ENCODE measurements at regions not wholly inside any gene's neighbourhood (a gene's known extent, or its start where the extent isn't known, plus 50 kb on each side); places are given as distances from the start of the nearest gene placed in this dataset.

DNA sequence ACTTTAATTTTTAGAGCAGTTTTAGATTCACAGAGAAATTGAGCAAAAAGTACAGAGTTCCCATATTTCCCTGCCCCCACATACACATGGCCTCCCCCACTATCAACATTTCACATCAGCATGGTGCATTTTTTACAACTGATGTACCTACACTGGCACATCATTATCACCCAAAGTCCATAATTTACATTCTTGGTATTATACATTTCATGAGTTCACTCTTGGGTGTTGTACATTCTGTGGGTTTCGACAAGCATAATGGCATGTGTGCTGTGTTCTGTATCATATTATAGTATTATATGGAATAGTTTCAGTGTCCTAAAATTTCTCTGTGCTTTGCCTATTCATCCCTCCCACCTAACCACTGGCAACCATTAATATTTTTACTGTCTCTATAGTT is 419.8 kb upstream of the THBS1 start:
- DNase-seq: no peak

DNA sequence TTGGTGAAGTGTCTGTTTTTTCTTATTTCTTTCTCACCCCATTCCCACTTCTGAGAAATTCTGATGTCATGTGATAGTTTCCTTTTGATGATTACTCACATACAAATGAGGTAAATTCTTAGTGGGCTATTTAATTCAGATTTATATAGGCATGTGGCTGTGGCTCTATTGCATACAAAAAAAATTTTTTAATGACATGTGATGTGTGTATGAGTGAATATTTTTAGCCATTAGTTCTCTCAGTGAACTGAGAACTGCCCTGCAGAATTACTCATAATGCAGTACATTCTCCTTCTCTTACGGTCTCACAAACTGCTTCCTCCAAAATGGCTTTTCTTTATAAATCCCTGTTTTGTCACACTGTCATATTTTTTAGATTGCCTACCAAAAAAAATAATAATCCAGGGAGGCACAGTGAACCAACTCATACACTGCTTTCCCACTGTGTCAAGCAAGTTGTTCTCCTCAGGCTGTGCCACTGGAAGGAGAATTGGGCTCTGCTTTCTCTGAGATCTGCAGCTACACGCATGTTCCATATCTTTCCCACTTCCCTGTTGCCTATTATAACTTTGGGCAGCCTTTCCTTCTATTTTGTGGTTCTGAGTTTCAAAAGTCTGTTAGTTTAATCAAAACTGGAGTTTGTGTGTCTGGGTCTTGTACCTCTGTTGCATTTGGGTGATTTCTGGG is 415.7 kb upstream of the THBS1 start:
- no peak for DNase-seq

DNA sequence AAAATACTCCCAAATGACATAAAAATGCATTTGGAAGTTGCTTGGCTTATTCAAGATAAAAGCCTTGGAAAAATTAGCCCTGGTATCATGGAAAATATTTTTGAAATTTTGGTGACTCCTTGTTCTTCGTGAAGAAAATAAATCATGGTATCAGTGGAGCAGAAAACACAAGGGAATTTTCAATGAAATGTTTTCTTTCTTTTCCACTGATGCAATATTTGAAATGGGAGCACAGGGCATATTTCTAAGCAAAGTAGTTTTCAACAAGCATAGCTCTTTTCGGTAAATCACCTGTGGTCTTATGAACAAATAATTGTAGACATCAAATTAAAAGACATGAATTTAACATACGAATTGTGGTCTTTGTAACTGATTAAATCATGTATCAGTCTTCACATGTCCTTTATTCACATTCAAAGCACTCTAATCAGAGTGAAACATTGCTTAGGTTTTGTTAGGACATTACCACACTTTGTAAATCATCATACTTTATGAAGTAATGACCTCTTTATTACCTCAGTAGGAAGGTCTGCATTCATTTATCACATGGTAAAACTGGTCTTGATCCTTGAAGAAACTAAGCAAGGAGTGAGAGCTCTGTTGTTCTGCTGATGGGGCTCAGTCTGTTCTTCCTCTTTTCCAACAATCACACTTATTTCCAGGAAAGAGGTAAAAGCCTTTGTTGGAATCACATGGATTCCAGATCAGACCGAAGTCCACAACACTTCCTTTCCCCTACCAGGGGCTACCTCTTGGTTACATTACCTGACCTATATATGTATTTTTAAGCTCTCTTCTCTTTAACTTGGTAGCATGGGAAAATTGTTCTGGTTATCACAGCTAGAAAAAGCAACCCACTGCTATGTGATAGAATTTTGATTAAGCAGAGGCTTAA is 413.5 kb upstream of the THBS1 start:
- no peak for DNase-seq

DNA sequence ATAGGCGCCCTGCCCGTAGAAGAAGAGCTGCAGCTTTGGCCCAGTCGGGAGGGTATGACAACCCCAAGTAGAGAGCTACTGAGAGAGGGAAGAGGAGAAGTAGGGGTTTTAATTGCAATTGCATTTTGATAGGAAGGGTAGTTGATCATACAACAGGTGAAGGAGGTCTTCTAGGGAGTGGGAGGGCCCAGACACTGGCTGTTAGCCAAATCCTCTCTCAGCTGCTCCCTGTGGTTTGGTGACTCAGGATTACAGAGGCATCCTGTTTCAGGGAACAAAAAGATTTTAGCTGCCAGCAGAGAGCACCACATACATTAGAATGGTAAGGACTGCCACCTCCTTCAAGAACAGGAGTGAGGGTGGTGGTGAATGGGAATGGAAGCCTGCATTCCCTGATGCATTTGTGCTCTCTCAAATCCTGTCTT is 408.9 kb upstream of the THBS1 start:
- peak; percentile 14 for DNase-seq

DNA sequence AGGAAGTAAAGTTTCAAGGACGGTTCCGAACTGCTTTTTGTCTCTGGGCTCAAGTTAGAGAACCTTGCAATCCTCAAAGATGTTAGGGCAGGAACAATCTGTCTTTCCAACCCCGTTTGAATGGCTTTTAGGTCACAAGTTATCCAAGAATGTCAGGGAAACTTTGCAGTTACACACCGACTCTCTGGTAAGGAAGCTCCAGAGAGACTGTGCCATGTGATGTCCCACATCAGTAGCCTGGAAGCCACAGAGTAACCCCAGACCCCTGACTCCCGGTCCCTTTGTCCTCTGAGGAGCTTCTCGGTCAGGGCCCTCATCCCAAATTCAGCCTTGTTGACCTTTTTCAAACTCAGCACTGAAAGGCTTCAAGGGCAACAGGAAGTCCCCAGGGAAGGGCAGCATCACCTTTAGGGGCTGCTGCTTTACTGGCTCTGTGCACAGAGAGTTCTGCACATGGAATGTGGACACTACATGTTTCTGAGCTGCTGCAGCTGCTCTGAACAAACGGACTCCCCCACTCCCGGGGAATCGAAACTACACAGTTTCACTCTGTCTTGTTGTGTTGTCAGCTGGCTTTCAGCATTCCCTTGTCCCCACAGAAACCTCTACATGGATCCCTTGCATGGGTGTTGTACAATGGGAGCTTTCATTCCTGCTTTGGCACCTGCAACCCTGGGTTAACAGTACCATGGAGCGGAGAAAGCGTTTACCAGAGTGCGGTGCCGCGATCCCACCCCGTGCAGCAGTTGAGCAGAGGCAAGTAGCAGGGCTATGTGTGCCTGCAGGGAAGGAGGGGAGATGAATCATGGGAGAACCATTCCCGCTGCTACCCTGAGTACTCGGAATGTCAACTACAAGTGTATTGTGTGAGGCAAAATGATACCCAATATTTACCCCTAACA is 408.2 kb upstream of the THBS1 start:
- no peak for DNase-seq

DNA sequence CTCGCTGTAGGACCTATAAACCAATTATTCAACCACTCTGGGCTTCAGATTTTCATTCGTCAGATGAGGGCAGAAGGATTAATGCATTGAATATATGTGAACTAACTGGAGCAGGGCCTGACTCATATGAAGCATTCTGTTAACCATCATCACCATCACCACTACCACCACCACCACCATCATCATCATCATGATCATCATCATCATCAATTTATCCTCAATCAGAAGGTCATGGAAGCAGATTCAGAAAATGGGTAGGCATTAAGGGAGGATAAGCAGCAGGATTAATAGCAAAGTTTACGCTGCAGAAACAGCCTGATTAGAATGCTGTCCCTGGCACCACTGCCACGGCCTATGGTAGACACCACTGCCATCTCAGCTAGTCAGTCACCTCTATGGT is 407.5 kb upstream of the THBS1 start:
- DNase-seq: no peak

DNA sequence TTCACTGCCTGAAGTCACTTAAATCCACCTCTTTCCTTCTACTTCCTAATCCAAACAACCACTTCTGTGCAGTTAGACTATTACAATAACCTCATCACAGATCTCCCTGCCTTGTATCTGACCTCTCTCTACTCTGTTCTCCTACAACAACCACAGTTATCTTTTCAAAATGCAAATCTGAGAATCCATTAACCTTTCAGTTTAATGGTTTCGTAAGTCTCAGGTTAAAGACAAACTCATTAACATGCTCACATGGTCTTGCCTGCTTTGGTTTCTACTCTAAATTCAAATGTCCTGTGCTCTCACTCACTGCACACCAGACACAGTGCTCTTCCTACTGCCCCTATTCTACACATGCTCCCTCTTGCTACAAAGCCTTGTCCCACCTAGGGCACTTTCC is 406.5 kb upstream of the THBS1 start:
- no peak for DNase-seq

DNA sequence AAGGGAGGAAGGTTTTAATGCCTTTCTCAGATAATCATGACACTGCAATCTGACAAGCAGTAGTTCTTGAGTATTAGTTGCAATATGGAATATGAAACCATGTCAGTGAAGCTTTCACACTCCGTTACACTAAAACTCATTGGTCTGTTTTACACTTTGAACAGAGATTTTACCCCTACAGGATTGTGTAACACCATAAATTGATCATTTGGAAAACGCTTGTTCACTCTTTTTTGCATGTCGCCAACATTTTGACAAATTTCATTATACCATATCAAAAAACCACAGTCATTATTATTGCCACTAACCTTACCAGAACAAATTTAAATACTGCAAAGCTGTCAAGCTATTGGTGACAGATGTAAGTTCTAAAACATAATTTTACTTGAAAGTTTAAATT is 404.8 kb upstream of the THBS1 start:
- no peak for DNase-seq

DNA sequence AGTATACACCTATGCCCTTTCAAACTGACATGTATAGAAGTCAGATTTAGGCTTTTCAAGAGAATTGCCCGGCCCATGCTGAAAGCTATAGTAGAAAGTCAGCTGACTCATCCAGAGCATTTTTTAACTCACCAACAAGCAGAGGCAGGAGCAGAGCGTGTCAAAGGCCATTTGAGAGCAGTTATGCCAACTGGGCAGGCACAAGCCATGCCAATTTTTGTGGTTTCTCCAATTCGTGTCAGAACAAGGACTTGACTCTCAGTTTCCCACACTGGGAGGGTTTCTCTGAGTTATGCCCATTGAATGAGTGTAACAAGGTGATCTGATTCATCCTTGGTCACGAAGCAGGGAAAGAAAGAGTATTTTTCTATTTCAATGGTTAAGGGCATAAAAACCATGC is 403.3 kb upstream of the THBS1 start:
- DNase-seq: no peak

DNA sequence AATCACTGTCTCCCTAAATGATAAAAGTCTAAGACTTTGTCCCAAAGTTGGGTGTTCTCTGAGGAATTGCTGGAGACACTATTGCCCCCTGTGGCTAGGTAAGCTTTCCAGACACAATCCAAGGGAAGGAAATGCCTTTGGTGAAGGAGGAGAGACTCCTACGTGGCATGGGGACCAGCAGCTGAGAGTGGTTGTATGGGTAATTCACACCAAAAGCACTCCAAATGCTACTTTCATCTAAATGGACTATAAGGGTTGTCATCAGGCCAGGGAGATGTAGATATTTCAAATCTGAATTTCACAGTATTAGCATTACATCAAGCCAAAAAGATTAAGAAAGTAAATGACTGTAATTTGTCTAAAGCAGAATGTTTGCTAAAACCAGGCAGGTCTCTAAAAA is 400.8 kb upstream of the THBS1 start:
- DNase-seq: no peak

DNA sequence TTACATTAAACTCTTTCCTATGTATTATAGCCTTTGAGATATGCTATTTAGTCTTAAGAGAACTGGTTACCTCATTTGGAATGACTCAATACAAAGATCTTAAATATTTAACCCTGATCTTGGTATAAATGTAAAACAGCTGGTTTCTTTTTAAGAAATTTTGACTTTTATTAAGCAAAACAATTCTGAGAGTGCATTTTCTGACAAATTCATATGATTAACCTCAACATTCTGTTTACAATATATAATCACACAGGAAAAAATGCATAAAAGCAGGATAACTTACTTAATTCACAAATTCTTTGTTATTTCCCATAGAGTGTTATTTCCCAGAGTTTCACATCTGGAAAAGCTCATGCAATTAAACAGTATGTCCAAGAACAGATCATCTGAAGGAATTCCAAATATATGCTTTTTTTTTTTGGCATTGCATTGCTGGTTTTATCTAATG is 400.4 kb upstream of the THBS1 start:
- no peak for DNase-seq

DNA sequence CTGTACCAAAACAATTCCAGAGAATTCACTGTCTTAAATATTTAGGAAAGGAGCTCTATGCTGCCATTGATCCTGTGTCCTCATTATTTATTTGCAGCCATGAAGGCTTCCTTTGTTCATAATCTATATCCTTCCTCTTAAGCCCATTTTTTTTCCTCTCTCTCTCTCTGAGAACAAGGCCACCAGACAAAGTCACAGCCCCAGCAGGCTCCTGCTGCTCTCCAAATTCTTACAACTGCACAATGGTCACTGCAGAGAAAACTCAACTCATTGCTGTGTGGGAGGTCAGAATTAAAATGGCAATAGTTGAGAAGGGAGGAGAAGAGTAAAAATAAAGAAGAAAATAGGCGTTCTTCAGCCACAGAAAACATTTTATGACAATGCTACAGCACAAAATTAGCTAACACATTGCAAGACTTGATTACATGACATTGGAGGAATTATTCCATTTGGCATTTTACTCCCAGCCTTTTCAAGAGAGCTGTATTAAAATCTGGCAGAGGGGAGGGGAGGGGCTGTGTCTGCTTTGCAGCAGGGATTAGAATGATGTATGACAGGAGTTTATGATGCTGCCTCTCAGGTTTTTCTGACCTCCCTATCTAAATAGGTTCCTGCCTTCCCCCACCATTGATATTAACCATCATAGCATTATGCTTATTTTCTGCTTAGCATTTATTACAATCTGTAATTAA is 399.7 kb upstream of the THBS1 start:
- DNase-seq: no peak

DNA sequence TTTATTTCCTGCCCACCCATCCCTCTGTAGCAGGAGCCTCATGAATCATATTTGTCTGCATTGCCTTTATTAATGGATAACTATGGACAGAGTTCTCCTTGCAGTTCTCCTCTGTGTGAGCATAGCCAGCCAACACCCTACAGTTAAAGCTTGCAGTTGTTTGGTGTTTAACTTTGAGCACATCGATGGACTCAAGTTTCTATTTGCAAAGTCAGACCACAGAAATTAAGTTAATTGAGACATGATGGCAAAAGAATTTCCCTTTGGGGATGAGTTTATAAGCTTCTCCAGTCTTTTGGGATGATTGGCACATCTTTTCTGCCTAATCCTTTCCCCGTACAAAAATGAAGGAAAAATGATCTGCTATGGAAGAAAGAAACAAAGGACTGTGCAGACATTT is 398.9 kb upstream of the THBS1 start:
- DNase-seq: no peak

DNA sequence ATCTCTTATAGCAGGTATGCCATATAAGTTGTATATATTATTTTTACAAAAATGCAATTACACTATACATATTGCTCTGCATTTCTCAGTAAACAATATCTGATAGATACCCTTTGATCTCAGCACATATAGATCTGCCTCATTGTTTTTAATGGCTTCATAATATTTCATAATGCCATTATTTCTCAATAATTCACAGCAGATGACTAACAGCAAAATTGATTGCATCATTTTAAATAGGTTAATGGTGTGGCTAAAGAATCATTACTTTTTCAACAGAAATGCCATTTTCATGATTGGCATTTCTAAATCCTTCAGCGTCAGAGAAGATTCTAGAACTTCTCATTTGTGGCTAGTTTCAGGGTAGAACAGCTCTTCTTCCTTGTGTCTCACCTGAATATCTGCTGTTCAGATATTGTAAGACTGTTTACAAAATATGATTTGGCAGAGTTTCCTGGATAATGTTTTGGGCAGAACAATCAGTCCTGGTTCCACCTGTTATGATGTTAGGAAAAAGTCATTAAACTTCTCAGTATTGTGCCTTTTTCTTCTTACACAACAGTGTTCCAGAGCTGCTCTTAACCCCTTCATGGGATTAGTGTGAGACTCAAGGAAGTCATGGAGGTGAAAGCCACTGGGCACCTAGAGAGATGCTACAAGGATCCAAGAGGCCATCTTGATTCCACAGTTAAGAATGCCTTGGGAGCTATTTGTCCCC is 397.6 kb upstream of the THBS1 start:
- DNase-seq: no peak

DNA sequence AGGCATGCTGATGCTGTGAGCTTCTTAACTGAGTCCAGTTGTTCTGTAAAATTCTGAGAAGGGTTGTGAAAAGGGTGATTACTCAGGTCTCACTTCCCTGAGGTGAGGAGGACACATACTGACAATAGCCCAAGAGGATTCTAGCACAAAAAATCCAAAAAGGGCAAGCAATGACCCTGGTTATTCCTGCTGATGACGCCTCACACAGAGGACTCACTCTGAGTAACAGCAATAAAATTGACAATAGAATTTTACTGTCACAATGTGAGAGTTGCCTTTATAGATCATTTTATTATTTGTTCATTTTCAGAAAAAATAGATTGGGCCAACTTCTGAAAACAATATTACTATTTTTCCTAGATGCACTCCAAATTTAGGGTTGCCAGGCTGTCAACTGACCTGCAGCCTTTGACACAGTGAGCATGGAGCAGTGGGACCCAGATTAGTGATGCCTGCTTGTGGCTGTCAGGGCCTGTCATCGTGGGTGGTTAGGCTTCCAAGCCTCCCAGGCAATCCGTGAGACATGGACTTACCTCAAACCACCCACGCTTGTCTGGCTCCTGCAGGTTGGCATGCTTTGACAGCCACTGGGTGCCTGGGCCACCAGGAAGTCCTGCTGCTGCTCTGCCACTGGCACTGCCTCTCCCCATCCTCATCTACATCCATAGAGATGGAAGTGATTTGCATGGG is 396.0 kb upstream of the THBS1 start:
- no peak for DNase-seq

DNA sequence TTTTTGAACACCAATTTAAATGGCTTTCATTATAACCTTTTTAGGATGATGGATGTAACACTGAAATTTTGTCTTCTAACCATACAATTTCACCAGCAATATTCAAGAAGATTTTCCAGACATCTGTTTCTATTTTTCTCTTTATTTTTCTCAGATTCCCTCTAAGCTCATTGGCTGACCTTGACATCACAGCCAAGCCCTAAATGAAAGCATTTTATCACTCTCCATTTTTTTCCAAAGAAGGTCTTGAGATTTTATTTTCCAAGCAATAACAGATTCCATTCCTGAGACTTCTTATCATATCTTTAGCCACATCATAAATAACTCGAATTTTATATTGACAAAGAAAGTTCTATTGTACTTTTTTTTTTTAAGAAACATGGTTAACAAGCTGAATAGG is 392.6 kb upstream of the THBS1 start:
- DNase-seq: no peak

DNA sequence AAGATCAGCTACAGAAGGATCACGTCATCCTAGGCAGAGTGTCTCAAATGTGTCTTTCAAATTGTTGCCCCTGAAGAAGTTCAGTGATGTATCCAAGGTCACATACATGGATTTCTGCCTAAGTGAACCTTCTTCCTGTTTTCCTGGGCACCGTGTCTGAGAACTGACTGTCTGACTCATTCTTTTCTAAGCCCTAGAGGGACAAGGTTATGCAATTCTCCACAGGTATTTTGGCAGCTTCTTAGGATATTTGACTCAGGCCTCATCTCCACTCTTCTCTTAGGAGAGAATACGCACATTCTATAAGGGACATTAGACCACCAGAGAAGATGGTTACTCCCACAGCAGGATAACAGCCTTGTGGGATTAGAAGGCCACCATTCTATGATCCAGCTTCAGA is 391.9 kb upstream of the THBS1 start:
- DNase-seq: no peak

DNA sequence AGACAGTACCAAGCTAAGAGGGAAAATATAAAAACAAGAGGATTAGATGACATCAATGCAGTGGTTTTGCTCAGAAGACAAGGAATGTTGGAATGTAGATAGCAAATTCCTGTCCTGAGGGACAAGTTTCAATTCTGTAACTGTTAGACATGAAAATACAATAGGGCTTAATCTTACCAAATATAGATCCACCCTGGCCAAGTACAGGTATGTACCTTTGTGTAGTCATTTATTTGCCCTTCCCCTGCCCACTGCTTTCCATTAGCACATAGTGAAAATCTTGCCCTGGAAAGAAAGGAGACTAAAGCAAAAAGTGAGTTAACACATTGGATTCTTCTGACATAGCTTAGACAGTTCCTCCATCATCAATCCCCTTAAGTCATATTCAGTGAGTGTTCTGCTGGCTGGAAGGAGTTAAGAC is 389.0 kb upstream of the THBS1 start:
- no peak for DNase-seq

DNA sequence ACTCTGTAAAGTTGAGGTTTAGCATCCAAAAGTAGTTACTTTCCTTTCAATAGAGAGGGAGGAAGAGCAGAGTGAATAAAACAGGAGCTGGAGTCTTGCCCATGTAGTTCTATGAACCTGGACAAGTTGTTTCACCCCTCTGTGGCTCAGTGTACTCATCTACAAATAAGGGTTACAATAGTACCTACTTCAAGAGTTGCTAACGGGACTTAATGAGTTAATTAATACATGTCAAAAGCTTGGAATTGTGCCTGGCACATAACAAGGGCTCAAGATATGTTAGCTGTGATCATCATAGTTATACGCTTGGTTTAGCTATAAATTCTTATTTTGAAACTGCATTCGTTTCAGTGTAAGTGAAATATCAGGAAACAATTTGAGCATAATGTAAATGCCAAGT is 388.5 kb upstream of the THBS1 start:
- no peak for DNase-seq

DNA sequence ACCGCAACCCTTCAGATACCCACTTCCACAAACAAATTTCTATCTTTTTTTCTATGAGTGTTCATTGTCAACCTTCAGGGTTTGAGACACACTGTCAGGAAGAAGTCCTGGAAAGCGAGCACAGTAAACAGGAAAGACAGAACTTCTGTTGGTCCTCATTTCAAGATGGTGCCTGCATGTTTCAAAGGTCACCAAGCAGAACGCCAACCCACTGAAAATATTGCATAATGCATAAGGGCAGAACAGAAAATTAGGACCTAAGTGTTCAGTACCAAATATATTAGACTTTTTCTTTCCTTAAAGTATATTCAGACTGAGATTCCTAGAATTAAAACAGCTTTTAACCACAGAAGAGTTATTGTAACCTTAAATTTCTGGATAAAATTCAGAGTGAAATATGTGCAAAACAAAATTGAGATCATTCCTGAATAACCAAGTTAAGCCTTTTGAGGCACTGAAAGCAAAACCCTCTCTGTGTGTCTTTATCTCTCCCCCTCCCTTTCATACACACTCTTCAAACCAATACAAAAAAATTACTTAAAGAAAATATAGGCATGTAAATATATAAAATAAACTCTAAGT is 387.8 kb upstream of the THBS1 start:
- DNase-seq: no peak

DNA sequence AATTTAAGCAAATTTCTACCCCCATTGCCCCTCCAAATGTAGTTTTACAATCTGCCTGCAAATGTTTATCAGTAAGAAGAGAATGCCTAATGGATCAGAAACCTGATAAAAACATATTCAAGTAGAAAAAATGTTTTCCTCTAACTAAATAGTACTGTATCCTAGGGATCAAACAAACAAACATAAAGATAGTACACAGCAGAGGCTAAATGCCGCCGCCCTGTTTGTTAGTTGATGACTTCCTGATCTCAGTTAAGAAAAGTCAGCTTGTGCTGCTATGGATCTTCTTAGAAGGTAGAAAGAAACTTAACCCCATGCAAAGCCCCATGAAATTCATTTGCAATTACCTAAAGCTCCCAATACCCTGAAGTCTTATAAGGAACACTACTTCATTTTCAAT is 387.3 kb upstream of the THBS1 start:
- no peak for DNase-seq

Data from NCI-H1417 treated with DMSO at 0.1 percent for 48 hours (cell line).